SK-N-SH (cell line): ENCODE measurements at regions not wholly inside any gene's neighbourhood (a gene's known extent, or its start where the extent isn't known, plus 50 kb on each side); places are given as distances from the start of the nearest gene placed in this dataset.

Source experiments
- EP300 ChIP-seq, 2 experiments: IDR thresholded peaks; 2 replicates each; pipeline versions ENCODE4 v1.4.0 to v1.6.1; 2012; ENCODE audit warnings: borderline replicate concordance in 1 of 2, low read depth in 1 of 2, low read length in 1 of 2
- EZH2phosphoT487 ChIP-seq: fragments of 200-600 bp; sonication (generic); IDR thresholded peaks from 2 replicates; pipeline ENCODE4 v1.6.1; 2017; ENCODE audit warnings: low read depth, mixed run types, mild to moderate bottlenecking, antibody characterized with exemption, moderate library complexity, borderline replicate concordance
- MEF2A ChIP-seq: IDR thresholded peaks from 2 replicates; pipeline ENCODE4 v1.4.0; 2012; ENCODE audit warnings: low read depth, borderline replicate concordance
- RXRA ChIP-seq: IDR thresholded peaks from 2 replicates; pipeline ENCODE4 v1.4.0; 2012; ENCODE audit warnings: low read depth, mild to moderate bottlenecking, borderline replicate concordance
- SIN3A ChIP-seq: IDR thresholded peaks from 2 replicates; pipeline ENCODE4 v1.6.1; 2012; ENCODE audit warnings: low read depth, mild to moderate bottlenecking, low read length, moderate library complexity, borderline replicate concordance
- TF ChIP-seq, protein P1 (sequence below): fragments of 200-600 bp; sonication (generic); IDR thresholded peaks from 2 replicates; pipeline ENCODE4 v1.6.1; 2017; ENCODE audit warnings: antibody characterized with exemption, mild to moderate bottlenecking, moderate library complexity
- TF ChIP-seq, protein P2 (sequence below): IDR thresholded peaks from 2 replicates; pipeline ENCODE4 v1.4.0; 2012; ENCODE audit warnings: low read depth, borderline replicate concordance

GRCh38 chr21:38145104-38145503 is 111.7 kb upstream of the KCNJ15 start:
- TF ChIP-seq, protein P1, sequence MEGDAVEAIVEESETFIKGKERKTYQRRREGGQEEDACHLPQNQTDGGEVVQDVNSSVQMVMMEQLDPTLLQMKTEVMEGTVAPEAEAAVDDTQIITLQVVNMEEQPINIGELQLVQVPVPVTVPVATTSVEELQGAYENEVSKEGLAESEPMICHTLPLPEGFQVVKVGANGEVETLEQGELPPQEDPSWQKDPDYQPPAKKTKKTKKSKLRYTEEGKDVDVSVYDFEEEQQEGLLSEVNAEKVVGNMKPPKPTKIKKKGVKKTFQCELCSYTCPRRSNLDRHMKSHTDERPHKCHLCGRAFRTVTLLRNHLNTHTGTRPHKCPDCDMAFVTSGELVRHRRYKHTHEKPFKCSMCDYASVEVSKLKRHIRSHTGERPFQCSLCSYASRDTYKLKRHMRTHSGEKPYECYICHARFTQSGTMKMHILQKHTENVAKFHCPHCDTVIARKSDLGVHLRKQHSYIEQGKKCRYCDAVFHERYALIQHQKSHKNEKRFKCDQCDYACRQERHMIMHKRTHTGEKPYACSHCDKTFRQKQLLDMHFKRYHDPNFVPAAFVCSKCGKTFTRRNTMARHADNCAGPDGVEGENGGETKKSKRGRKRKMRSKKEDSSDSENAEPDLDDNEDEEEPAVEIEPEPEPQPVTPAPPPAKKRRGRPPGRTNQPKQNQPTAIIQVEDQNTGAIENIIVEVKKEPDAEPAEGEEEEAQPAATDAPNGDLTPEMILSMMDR: no peak
- TF ChIP-seq RXRA (no peak), MEF2A (no peak), SIN3A (no peak), EZH2phosphoT487 (no peak), EP300 (IDR thresholded peaks at IDR 0.05; ENCODE audit: borderline replicate concordance in 1 of 2, low read depth in 1 of 2, low read length in 1 of 2) (no peak)
- TF ChIP-seq, protein P2, sequence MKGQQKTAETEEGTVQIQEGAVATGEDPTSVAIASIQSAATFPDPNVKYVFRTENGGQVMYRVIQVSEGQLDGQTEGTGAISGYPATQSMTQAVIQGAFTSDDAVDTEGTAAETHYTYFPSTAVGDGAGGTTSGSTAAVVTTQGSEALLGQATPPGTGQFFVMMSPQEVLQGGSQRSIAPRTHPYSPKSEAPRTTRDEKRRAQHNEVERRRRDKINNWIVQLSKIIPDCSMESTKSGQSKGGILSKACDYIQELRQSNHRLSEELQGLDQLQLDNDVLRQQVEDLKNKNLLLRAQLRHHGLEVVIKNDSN: no peak
